ENCODE measurements at regions not wholly inside any gene's neighbourhood (a gene's known extent, or its start where the extent isn't known, plus 50 kb on each side); places are given as distances from the start of the nearest gene placed in this dataset.
A peak's percentile ranks its signal among the peaks of the same experiment; 100 is the strongest.

DNA sequence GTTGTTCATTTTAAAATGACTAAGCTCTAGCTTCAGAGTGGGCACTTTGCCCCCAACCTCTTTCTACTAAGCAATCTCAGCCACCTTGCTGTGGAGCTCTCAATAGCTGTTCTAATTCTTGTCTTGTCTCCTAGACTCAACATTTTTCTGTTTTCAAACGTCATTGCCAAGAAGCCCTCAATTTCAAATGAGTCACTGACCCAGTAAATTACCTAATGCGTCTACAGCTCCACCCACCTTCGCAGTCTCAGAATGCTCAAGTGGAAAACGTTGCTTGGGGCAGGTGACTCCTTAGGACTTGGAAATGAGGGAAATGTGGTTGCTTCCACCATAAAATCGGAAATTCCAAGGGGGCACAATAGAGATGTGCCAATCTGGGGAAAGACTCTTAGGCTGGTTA, 59.0 kb downstream of the ING2 start:
- H3K4me1 ChIP-seq: no peaks in the 10 kb centered on the region
- DNase-seq (peak in 1 of 2 donors; percentile 75), ATAC-seq (ENCODE audit: low FRiP score in 2 of 2) (peak; percentile 51 to 83)
- H3K9me3 ChIP-seq: no peaks in the 10 kb centered on the region
- no peak overlapping the region for H3K4me3 ChIP-seq
- 47 to 57% methylated on average over 5 of the region's 5 CpGs for WGBS, 2 donors
- H3K27me3 ChIP-seq: no peaks in the 10 kb centered on the region
- TF ChIP-seq, protein P1, sequence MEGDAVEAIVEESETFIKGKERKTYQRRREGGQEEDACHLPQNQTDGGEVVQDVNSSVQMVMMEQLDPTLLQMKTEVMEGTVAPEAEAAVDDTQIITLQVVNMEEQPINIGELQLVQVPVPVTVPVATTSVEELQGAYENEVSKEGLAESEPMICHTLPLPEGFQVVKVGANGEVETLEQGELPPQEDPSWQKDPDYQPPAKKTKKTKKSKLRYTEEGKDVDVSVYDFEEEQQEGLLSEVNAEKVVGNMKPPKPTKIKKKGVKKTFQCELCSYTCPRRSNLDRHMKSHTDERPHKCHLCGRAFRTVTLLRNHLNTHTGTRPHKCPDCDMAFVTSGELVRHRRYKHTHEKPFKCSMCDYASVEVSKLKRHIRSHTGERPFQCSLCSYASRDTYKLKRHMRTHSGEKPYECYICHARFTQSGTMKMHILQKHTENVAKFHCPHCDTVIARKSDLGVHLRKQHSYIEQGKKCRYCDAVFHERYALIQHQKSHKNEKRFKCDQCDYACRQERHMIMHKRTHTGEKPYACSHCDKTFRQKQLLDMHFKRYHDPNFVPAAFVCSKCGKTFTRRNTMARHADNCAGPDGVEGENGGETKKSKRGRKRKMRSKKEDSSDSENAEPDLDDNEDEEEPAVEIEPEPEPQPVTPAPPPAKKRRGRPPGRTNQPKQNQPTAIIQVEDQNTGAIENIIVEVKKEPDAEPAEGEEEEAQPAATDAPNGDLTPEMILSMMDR (IDR thresholded peaks at IDR 0.05): no peak
- peak; percentile 27 to 36 for TF ChIP-seq POLR2AphosphoS5 (IDR thresholded peaks at IDR 0.05)
- peak in 2 of 4 donors; percentile 27 to 91 for TF ChIP-seq EP300 (IDR thresholded peaks at IDR 0.05)
- H3K27ac ChIP-seq: peak overlapping the region in 1 of 4 donors; percentile 48
- no peaks in the 10 kb centered on the region for H3K36me3 ChIP-seq

DNA sequence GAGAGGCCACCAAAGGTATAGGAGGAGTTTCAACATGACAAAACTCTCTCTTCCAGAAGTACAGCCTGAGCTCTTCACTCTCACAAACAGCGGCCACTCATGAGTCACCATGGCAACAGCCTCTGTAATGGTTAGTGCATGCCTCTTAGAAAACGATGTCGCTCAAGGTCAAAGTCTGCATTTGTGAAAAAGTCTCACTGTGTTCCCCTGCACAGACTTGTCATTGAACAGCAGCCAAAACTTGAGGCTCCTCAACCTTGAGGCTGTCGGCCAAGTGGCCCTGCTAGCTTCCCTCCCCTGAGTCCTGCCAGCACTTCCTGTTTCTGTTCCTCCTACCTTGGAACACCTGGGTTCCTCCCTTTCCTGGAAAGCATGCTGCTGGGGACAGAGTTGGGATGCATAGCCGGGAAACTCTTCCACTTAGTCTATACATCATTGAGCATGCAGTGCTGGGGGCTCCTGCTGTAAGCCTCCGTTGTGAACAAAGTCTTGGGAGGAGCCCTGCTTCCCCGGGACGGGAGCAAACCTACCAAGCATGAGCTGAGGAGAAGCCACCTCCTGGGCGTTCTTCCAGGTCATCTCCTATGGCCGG, 66.6 kb downstream of the ING2 start:
- Histone ChIP-seq H3K4me1 (no peaks in the 10 kb centered on the region), H3K9me3 (no peaks in the 10 kb centered on the region), H3K27me3 (no peaks in the 10 kb centered on the region), H3K4me3 (no peak overlapping the region), H3K36me3 (no peaks in the 10 kb centered on the region), H3K27ac (no peak overlapping the region)
- TF ChIP-seq, protein P1 (IDR thresholded peaks at IDR 0.05): no peak
- no peak for TF ChIP-seq POLR2A (IDR thresholded peaks at IDR 0.05)
- TF ChIP-seq POLR2AphosphoS5 (IDR thresholded peaks at IDR 0.05): peak; percentile 49 to 55
- TF ChIP-seq EP300 (IDR thresholded peaks at IDR 0.05): peak in 2 of 4 donors; percentile 10 to 53
- WGBS, 2 donors: 29 to 45% methylated on average over 10 of the region's 10 CpGs
- peak in 1 of 2 donors; percentile 92 for DNase-seq
- peak; percentile 76 to 93 for ATAC-seq (ENCODE audit: low FRiP score in 2 of 2)

GRCh38 chr4:183576701-183577404, 72.0 kb downstream of the ING2 start:
- Histone ChIP-seq H3K27ac (no peak overlapping the region), H3K27me3 (no peaks in the 10 kb centered on the region), H3K9me3 (no peaks in the 10 kb centered on the region), H3K4me1 (no peaks in the 10 kb centered on the region), H3K36me3 (no peaks in the 10 kb centered on the region), H3K4me3 (no peak overlapping the region)
- no peak for ATAC-seq (ENCODE audit: low FRiP score in 2 of 2)
- TF ChIP-seq POLR2AphosphoS5 (IDR thresholded peaks at IDR 0.05) (no peak), EP300 (IDR thresholded peaks at IDR 0.05) (no peak), POLR2A (IDR thresholded peaks at IDR 0.05) (no peak)
- TF ChIP-seq, protein P1 (IDR thresholded peaks at IDR 0.05): no peak
- 82 to 83% methylated on average over 6 of the region's 6 CpGs for WGBS, 2 donors
- DNase-seq: no peak

DNA sequence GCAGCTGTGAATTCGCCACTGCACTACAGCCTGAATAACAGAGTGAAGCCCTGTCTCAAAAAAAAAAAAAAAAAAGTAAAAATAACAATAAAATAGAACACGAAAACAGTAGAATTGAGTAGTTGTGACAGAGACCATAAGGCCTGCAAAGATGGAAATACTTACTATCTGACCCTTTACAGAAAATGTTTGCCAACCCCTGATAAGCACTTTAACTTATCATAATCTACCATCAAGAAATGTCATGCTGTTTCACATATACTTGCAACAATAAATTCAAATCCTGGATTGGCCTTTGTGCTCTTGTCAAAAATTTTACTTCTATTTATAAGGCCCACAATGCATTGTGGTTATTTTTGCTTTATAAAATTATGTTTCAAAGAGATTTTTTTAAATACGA, 75.5 kb downstream of the ING2 start:
- Histone ChIP-seq H3K36me3 (no peaks in the 10 kb centered on the region), H3K27me3 (no peaks in the 10 kb centered on the region), H3K4me3 (no peak overlapping the region), H3K4me1 (no peaks in the 10 kb centered on the region), H3K9me3 (no peaks in the 10 kb centered on the region), H3K27ac (no peak overlapping the region)
- ATAC-seq (ENCODE audit: low FRiP score in 2 of 2): no peak
- DNase-seq: no peak
- WGBS, 2 donors: 95 to 96% methylated on average over 3 of the region's 3 CpGs
- TF ChIP-seq POLR2AphosphoS5 (IDR thresholded peaks at IDR 0.05) (no peak), POLR2A (IDR thresholded peaks at IDR 0.05) (no peak), EP300 (IDR thresholded peaks at IDR 0.05) (no peak)
- TF ChIP-seq, protein P1 (IDR thresholded peaks at IDR 0.05): no peak

- ATAC-seq (ENCODE audit: low FRiP score in 2 of 2) (no peak), DNase-seq (no peak)
- no peak overlapping the region for H3K4me3 ChIP-seq
- H3K36me3 ChIP-seq: no peaks in the 10 kb centered on the region
- H3K27ac ChIP-seq: no peak overlapping the region
- no peaks in the 10 kb centered on the region for H3K9me3 ChIP-seq
- H3K4me1 ChIP-seq: no peaks in the 10 kb centered on the region
- H3K27me3 ChIP-seq: no peaks in the 10 kb centered on the region
- no peak for TF ChIP-seq POLR2AphosphoS5 (IDR thresholded peaks at IDR 0.05)
Measured at GRCh38 chr4:183580849-183581248, 76.0 kb downstream of the ING2 start.
